Epithelial cell of esophagus (primary cell): ENCODE measurements at regions not wholly inside any gene's neighbourhood (a gene's known extent, or its start where the extent isn't known, plus 50 kb on each side); places are given as distances from the start of the nearest gene placed in this dataset.

Experiments
- DNase-seq: peaks from one replicate; pipeline ENCODE4 v3.0.0; 2010; ENCODE audit warnings: low read depth
- H3K4me3 ChIP-seq: 2 replicates; pipeline ENCODE4 v1.5.1; 2011; ENCODE audit warnings: mild to moderate bottlenecking, low read length, control low read depth
- TF ChIP-seq, protein P1 (sequence below): IDR thresholded peaks from 2 replicates; pipeline ENCODE4 v1.5.1; 2011; ENCODE audit warnings: low read depth, mild to moderate bottlenecking, low read length, control low read depth, inconsistent platforms; ENCODE audit not compliant: insufficient read depth; ENCODE audit errors: missing control alignments

DNA sequence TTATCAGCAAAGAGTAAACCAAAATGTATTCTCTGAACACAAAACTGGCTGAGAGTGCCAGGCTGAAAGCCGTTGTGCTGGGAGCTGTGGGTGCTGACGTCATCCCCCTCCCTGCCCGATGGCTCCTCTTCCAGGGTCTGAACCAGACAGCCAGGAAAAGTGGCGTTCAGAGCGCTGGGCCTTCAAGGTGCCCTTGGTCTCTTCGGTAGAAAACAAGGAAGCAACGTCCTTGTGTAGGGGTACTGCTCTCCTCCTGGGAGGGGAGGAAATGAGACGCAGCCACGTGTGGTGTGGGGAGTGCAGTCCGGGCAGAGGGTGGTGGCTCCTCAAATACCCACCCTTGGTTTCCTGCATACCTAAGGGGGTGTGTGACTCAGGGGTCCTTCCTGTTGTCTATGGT is 394.7 kb downstream of the SEC14L1 start:
- no peak for DNase-seq
- no peak overlapping the region for H3K4me3 ChIP-seq
- TF ChIP-seq, protein P1, sequence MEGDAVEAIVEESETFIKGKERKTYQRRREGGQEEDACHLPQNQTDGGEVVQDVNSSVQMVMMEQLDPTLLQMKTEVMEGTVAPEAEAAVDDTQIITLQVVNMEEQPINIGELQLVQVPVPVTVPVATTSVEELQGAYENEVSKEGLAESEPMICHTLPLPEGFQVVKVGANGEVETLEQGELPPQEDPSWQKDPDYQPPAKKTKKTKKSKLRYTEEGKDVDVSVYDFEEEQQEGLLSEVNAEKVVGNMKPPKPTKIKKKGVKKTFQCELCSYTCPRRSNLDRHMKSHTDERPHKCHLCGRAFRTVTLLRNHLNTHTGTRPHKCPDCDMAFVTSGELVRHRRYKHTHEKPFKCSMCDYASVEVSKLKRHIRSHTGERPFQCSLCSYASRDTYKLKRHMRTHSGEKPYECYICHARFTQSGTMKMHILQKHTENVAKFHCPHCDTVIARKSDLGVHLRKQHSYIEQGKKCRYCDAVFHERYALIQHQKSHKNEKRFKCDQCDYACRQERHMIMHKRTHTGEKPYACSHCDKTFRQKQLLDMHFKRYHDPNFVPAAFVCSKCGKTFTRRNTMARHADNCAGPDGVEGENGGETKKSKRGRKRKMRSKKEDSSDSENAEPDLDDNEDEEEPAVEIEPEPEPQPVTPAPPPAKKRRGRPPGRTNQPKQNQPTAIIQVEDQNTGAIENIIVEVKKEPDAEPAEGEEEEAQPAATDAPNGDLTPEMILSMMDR = no peak

DNA sequence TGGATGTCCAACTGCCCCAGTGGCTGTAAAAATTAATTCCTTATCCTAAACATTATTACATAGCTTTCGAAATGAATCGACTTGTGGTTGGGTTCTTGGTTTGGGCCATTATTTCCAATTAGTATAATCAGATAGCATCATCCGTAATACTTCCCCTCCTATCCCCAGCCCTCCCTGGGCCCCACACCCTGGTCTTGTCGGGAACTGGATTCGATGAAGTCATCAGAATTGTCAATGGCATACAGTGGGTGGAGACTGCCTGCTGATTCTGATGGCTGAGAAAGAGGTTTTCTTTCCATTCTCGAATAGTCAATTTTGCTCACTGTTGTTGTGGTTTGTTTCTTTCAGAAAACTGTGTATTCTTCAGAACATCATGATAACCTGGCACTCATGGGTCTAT is 395.1 kb downstream of the SEC14L1 start:
- no peak overlapping the region for H3K4me3 ChIP-seq
- TF ChIP-seq, protein P1 = no peak
- DNase-seq = no peak

DNA sequence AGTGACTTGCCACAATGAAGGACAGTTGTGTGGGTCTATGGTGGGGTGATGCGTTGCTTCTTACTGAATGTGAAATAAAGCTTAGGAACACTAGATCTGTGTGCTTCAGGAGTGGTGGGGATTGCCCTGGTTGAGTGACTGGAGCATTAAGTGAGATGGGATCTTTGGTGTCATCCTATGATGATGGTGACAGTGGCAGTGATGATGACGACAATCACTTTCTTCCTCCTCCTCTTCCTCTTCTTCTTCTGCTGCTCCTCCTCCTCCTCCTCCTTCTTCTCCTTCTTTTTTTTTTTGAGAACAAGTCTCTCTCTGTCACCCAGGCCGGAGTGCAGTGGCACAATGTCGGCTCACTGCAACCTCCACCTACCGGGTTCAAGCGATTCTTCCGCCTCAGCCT is 396.8 kb downstream of the SEC14L1 start:
- TF ChIP-seq, protein P1 = no peak
- no peak for DNase-seq
- no peak overlapping the region for H3K4me3 ChIP-seq

DNA sequence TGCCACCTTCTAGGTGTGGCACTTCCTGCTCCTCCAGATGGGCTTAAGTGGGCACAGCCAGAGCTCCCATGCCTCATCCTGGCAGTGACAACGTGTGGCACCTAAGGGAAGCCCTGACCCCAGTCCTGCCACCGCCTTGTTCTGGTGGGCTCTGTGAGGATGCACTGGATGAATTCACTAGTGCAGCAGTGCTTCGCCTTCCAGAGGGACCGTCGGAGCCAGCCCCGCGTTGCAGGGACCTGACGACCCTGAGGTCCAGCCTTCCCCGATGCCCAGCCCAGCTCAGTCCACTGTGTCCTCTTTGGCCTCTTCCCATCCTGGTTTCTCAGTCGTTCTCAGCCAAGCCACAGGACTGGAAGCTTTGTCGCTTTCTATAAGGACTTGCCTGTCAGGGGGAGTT is 399.8 kb downstream of the SEC14L1 start:
- H3K4me3 ChIP-seq = no peak overlapping the region
- TF ChIP-seq, protein P1 = no peak
- no peak for DNase-seq

DNA sequence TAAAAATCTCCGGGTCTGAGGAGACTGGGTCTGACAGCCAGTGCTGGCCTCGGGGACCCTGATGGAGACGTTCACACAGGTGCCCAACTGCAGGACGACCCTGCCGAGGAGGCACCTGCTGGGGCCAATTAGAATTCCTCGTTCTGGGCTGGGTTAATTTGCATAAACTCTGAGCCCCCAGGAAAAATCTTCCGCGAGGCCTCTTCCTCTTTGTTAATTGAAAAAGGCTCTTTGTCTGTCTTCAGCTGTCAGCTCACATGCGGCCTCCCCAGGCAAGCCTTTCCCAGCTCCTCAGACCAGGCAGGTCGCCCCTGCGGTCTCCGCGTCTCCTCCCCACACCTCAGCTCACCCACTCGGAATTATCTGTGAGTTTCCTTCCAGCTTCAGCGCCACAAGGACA is 400.2 kb downstream of the SEC14L1 start:
- H3K4me3 ChIP-seq = no peak overlapping the region
- DNase-seq = no peak
- TF ChIP-seq, protein P1 = no peak

DNA sequence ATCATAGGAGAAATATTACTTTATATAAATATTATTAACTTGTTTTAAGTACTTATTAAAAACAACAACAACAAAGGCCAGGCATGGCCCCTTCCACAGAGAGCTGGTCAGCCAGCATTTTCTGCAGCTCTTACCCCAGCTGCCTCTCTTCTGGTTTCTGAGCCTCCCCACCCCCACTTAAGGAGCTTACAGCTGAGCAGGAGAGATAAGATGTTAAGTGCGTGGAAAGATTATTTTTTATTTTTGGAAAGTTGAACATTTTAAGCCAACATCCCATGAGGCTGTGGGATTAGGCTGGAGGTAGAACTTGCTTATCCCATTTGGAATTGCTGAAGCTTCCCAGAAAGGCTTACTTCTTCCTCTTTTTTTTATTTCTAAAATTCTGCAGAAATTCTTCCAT is 401.2 kb downstream of the SEC14L1 start:
- no peak overlapping the region for H3K4me3 ChIP-seq
- DNase-seq = no peak
- TF ChIP-seq, protein P1 = no peak
